MM.1S (cell line): ENCODE measurements at regions not wholly inside any gene's neighbourhood (a gene's known extent, or its start where the extent isn't known, plus 50 kb on each side); places are given as distances from the start of the nearest gene placed in this dataset.

ENCODE experiments used
- EZH2 ChIP-seq: fragments of 300-600 bp; sonication (generic); optimal IDR thresholded peaks from 2 replicates; pipeline ENCODE3; 2017; ENCODE audit warnings: low read depth, mild to moderate bottlenecking, antibody characterized with exemption, low read length, mixed read lengths
- TF ChIP-seq, protein P1 (sequence below): fragments of 300-600 bp; sonication (generic); IDR thresholded peaks from 2 replicates; pipeline ENCODE4 v1.5.1; 2016; ENCODE audit warnings: antibody characterized with exemption, low read length, mixed read lengths

DNA sequence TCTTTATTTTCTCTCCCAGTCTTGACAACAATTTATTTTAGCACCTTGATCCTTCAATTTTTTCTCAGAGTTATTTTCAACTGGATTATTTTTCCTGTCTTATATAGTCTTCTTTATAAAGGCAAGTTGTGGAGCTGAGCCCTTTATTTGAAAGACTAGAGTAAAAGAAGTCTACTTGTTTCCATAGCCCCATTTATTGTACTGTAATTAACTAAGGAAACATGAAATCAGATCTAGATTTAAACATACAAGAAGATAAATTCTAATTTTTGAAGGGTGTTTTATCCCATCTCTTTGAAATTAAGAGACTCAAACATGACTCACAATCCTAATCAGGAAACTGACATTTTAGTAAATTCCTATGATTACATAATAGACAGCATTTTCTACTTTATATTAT lies 2421.8 kb downstream of the LRRC4C start:
- TF ChIP-seq, protein P1, sequence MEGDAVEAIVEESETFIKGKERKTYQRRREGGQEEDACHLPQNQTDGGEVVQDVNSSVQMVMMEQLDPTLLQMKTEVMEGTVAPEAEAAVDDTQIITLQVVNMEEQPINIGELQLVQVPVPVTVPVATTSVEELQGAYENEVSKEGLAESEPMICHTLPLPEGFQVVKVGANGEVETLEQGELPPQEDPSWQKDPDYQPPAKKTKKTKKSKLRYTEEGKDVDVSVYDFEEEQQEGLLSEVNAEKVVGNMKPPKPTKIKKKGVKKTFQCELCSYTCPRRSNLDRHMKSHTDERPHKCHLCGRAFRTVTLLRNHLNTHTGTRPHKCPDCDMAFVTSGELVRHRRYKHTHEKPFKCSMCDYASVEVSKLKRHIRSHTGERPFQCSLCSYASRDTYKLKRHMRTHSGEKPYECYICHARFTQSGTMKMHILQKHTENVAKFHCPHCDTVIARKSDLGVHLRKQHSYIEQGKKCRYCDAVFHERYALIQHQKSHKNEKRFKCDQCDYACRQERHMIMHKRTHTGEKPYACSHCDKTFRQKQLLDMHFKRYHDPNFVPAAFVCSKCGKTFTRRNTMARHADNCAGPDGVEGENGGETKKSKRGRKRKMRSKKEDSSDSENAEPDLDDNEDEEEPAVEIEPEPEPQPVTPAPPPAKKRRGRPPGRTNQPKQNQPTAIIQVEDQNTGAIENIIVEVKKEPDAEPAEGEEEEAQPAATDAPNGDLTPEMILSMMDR, result no peak
- no peak for TF ChIP-seq EZH2
